HG02970 (cell line): ENCODE measurements at regions not wholly inside any gene's neighbourhood (a gene's known extent, or its start where the extent isn't known, plus 50 kb on each side); places are given as distances from the start of the nearest gene placed in this dataset.
"Not testable (repeated sequence)": the region's sequence is repeated elsewhere in the genome, so short reads cannot be mapped to it uniquely, and the experiment has no call there.

Source experiments
- ATAC-seq: cut with Tn5 transposase; IDR thresholded peaks from one replicate; pipeline ENCODE4 v1.9.1; 2021; ENCODE audit warnings: mild to moderate bottlenecking, moderate library complexity, moderate number of reproducible peaks; ENCODE audit not compliant: unreplicated experiment, low FRiP score

- no peak for ATAC-seq
Observed at GRCh38 chr6:153325661-153326060, 194.6 kb upstream of the RGS17 start.

DNA sequence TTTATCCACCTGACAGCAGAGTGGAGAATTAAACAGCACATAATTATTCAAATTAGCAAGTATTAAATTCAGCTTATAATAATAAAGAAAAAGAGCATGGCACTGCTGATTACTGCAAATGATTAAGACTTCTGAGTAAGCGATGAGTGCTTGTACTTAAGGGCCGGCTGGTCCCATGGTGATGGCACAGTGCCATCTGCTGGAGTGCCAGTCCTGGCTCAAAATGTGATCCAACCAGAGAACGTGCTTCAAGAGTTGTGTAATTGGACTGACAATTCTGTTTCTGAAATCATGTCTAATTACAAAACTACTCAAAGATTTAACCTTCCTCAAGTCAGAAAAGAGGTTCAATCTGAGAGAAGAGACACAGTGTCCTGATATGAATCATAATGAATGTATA is 181.6 kb upstream of the RGS17 start:
- ATAC-seq, result no peak

DNA sequence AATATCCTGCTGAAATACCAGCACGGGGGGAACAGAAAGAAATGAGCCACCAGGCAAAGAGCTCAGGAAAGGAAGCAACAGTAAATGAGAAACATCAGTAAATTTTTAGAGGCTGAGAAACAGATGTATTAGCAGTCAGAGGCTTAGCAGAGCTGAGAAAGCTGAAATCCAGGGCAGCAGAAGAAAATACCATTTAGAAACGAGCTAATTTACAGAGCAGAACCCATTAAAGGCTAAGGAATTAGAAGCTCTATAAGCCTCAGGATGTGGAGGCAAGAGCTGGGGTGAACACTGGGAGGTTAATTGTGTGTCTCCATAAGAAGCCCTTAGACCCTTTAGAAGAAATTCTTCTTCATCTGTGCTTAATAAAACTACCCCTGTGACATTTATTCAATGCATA is 178.6 kb upstream of the RGS17 start:
- ATAC-seq, result no peak

DNA sequence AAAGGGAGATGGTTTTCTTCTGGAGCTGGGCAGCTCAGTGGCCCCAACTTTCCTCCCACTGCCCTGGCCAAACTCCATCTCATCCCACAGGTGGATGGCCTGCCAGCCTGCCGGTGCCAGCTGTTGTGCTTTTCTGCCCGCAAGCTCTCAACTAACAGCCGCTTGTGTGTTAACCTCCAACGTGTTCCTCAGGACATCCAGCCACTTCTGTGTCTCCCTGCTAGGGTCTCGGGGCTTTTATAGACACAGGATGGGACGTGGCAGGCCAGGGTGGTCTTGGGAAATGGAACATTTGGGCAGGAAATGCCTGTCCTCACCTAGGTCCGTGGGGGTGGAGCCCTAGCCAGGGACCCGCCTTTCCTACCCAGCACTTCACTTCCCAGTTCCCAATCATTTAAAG is 171.1 kb upstream of the RGS17 start:
- no peak for ATAC-seq

DNA sequence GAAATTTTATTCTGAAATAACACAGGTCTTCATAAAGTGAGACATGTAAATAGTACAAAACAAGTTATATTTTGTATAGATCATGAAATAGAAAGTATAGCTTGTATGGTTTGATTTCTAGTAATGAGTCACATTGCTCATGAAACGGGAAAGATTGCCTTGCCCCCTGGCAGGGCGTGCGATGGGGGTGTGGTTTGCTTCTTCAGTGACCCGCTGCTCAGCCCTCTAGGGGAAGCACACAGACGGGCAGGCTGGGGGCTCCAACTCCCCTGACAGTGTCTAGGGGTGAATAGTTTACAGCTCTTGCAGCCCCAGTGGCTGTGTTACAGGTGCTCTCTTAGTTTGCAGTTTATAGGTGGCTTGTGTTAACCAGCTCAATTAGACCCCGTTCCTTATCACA is 170.5 kb upstream of the RGS17 start:
- no peak for ATAC-seq

- not testable (repeated sequence) for ATAC-seq
Observed at GRCh38 chr6:153282456-153282855, 151.4 kb upstream of the RGS17 start.

DNA sequence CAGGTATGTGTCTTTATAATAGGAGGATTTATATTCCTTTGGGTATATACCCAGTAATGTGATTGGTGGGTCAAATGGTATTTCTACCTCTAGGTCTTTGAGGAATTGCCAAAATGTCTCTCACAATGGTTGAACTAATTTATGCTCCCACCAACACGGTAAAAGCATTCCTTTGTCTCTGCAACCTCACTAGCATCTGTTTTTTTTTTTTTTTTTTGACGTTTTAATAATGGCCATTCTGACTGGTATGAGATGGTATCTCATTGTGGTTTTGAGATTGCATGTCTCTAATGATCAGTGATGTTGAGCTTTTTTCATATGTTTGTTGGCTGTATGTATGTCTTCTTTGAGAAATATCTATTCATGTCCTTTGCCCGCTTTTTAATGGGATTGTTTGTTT is 144.9 kb upstream of the RGS17 start:
- no peak for ATAC-seq

- ATAC-seq, result no peak
Observed at GRCh38 chr6:153272201-153272980, 141.3 kb upstream of the RGS17 start.

- no peak for ATAC-seq
Observed at GRCh38 chr6:153263489-153263888, 132.4 kb upstream of the RGS17 start.

GRCh38 chr6:153251326-153251725 is 120.2 kb upstream of the RGS17 start:
- ATAC-seq, result no peak

DNA sequence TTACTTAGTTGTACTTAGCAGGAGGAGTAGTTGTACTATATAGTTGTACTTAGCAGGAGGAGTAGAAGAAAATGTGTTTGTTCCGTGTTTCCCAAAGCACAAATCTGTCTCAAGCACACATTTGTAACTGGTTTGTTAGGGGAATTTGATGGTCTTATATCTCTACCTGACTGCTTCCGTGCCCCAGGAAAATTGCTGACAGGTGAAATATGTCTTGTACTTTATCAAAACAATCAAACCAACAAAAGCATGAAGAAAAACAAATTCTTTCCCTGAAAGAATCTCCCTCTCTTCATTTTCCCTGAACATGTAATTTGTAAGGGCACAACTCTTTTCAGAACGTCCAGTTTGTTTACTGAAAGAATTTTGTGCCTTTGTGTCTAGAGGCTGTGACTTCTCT is 106.6 kb upstream of the RGS17 start:
- no peak for ATAC-seq

DNA sequence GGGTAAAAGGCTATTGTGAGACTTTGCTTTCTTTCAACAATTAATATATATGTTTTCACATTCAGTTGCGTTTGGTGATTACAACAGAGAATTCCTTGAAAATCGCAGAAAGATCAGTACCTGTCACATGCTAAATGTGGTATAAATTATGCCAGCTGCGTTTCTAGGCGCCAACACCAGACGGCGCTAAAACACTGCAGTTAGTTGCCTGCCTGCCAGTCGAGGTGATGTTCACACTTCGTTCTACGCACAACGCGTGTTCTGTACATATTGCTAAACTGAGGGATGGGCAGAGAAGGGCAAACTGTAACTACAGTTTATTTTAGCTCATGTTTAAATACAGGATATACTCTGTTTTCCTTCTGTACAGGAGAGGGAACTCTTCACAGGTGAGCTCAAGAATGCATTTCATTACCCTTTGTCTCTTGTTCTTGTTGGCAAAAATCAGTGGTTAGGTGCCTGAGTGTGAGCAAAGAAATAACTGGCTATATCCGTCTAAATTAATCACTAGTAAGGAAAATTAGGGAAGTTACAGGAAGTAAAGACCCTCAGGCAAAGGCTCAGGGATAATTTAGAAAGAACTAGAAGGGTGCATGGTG is 100.1 kb upstream of the RGS17 start:
- no peak for ATAC-seq

GRCh38 chr6:153218184-153218792 is 87.2 kb upstream of the RGS17 start:
- ATAC-seq, result no peak

DNA sequence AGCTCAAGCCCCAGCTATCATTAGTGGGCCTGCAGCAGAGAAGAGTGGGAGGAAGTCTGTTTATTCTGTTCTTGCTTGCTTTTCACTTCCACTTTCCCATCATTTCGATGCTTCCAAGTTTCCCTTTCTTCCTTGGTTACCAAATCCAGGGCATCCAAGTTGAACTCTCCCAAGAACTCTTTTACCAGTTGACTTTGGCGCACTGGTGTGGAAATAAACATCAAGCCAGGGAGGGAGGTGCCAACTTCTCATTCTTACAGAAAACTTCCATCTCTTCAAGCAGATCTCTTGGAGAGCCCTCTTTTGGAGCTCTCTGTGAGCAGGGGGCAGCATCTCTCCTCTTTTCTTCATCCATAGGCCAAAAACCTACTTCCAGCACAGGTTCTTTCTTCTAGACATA is 85.7 kb upstream of the RGS17 start:
- no peak for ATAC-seq

- no peak for ATAC-seq
Observed at GRCh38 chr6:153215242-153215641, 84.2 kb upstream of the RGS17 start.

DNA sequence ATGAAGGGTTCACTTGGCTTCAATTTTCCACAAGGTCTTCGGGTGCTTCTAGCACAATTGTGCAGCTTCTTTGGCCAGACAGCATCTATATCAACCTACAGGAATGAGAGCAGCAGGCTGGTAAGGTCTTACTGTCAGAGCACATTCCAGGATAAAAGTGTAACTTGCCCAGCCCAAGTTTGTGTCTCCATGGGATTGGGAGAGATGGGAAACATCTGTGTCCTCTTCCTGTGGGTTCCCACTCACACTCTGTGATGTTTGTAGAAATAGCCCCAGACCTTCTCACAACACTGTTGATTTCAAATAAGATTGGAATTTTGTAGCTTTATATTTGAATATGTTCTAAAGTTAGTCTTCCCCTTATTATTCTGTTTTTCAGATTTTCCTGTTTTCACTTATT is 83.4 kb upstream of the RGS17 start:
- no peak for ATAC-seq

GRCh38 chr6:153210083-153210482 is 79.0 kb upstream of the RGS17 start:
- ATAC-seq, result peak; percentile 81

GRCh38 chr6:153208706-153209105 is 77.6 kb upstream of the RGS17 start:
- no peak for ATAC-seq

GRCh38 chr6:153207617-153208016 is 76.5 kb upstream of the RGS17 start:
- no peak for ATAC-seq

DNA sequence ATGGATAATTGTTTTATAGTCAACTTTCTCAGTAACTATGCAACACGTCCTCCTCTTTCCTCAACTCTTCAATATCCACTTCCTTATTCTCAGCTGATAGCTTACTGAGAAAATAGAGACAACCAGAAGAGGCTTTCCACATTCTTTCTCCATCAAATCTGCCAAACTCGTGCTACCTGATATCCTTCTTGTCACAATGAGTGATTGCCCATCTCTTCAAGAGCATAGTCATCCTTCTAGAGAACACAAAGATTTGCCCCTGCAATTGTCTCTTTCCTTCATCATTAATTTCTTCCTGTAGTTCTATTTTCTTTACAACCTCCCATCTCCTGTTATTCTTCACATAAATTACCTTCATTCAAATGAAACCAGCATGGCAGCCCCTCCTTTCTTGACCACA is 75.9 kb upstream of the RGS17 start:
- no peak for ATAC-seq

DNA sequence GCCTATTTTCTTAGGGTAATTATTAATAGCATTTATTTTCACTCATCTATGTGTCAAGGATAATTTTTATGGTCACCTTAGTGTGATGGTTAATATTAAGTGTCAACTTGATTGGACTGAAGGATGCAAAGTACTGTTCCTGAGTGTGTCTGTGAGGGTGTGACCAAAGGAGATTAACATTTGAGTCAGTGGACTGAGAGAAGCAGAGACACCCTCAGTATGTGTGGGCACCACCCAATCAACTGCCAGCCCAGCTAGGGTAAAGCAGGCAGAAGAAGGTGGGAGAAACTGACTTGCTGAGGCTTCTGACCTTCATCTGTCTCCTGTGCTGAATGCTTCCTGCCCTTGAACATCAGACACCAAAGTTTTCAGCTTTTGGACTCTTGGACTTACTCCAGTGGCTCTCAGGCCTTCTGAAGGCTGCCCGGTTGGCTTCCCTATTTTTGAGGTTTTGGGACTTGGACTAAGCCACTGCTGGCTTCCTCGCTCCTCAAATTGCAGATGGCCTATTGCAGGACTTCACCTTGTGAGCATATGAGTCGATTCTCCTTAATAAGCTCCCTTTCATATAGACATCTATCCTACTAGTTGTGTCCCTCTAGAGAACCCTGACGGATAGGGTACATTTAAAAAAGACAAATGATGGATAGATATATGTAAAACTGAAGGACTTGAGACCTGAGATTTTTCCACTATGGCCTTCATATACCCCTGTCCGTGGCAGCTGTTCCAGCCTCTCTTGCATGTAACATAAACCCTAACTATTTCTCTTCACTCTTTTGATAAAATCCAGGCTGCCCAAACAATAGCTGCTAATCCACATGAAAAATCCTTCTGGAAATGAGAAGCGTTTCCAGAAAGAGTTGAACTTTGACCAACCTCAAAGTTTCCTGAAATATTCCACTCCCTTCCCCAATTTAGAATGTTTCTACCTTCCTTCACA is 62.1 kb upstream of the RGS17 start:
- no peak for ATAC-seq
